AG04449 (cell line): ENCODE measurements at regions not wholly inside any gene's neighbourhood (a gene's known extent, or its start where the extent isn't known, plus 50 kb on each side); places are given as distances from the start of the nearest gene placed in this dataset.

Experiments
- CTCF ChIA-PET: fragments of 350-600 bp; formaldehyde crosslinking; extraction: SDS; loops from one replicate; lab custom pipeline; 2021; ENCODE audit warnings: antibody characterized with exemption; lab: Yijun Ruan, JAX
- POLR2A ChIA-PET: fragments of 400-600, 350-600 bp; formaldehyde crosslinking; extraction: SDS; loops from one replicate; lab custom pipeline; 2020; ENCODE audit warnings: antibody characterized with exemption, inconsistent platforms; lab: Yijun Ruan, JAX
- DNase-seq: peaks from one replicate; pipeline ENCODE4 v3.0.0-alpha.2; 2010; ENCODE audit warnings: low read depth, low spot score
- H3K4me3 ChIP-seq: 2 replicates; pipeline ENCODE4 v1.5.1; 2011; ENCODE audit warnings: low read depth, mild to moderate bottlenecking, control low read depth, low read length
- CTCF ChIP-seq: IDR thresholded peaks from one replicate; pipeline ENCODE4 v1.5.1; 2011; ENCODE audit warnings: mild to moderate bottlenecking, moderate library complexity, low read length, control low read depth, inconsistent platforms; ENCODE audit not compliant: insufficient read depth; ENCODE audit errors: missing control alignments

- POLR2A ChIA-PET: no interaction called here
- CTCF ChIA-PET: no interaction called here
- H3K4me3 ChIP-seq: no peak overlapping the region
- no peak for DNase-seq
- TF ChIP-seq CTCF: no peak
Observed at GRCh38 chr9:136597965-136598364, 52.1 kb upstream of the NOTCH1 start.

GRCh38 chr9:136597141-136597885 is 51.5 kb upstream of the NOTCH1 start:
- ChIA-PET CTCF (no interaction called here), POLR2A (no interaction called here)
- no peak for DNase-seq
- no peak for TF ChIP-seq CTCF
- H3K4me3 ChIP-seq: no peak overlapping the region

- TF ChIP-seq CTCF: no peak
- no peak for DNase-seq
- ChIA-PET CTCF (no interaction called here), POLR2A (no interaction called here)
- H3K4me3 ChIP-seq: no peak overlapping the region
Observed at GRCh38 chr9:136596630-136597031, 50.8 kb upstream of the NOTCH1 start.

GRCh38 chr9:136596217-136596616 is 50.4 kb upstream of the NOTCH1 start:
- DNase-seq: no peak
- H3K4me3 ChIP-seq: no peak overlapping the region
- no peak for TF ChIP-seq CTCF
- CTCF ChIA-PET: no interaction called here
- POLR2A ChIA-PET: no interaction called here

- DNase-seq: no peak
- CTCF ChIA-PET: no interaction called here
- no peak for TF ChIP-seq CTCF
- POLR2A ChIA-PET: no interaction called here
- H3K4me3 ChIP-seq: no peak overlapping the region
Observed at GRCh38 chr9:136595245-136596153, 49.7 kb upstream of the NOTCH1 start.
